Kidney (tissue), 13 donors: ENCODE measurements at regions not wholly inside any gene's neighbourhood (a gene's known extent, or its start where the extent isn't known, plus 50 kb on each side); places are given as distances from the start of the nearest gene placed in this dataset.

Experiments
- DNase-seq, 5 donors: peaks; one replicate each; pipeline ENCODE4 v3.0.0-alpha.2; 2013 to 2020
- FAIRE-seq: peaks from 2 replicates; lab custom pipeline; 2012; peaks lifted over from hg19 to GRCh38; lab: Jason Lieb, UNC
- H3K27ac ChIP-seq, 2 donors: one replicate each; pipeline ENCODE4 v1.7.0; 2013; ENCODE audit warnings: low read depth in 2 of 2, low read length in 2 of 2, inconsistent platforms in 1 of 2
- H3K27me3 ChIP-seq: one replicate; pipeline ENCODE4 v1.7.1; 2013; ENCODE audit warnings: low read length, inconsistent platforms; ENCODE audit not compliant: control insufficient read depth, insufficient read depth
- H3K36me3 ChIP-seq, 3 donors: one replicate each; pipeline versions ENCODE4 v1.7.0 to v1.7.1; 2013; ENCODE audit warnings: low read length in 3 of 3, control low read depth in 1 of 3, inconsistent platforms in 1 of 3; ENCODE audit not compliant: insufficient read depth in 3 of 3, control insufficient read depth in 2 of 3
- H3K4me1 ChIP-seq, 3 donors: one replicate each; pipeline versions ENCODE4 v1.7.0 to v1.7.1; 2013; ENCODE audit warnings: low read length in 3 of 3, inconsistent platforms in 1 of 3, low read depth in 1 of 3; ENCODE audit not compliant: control insufficient read depth in 2 of 3, insufficient read depth in 2 of 3
- H3K4me3 ChIP-seq, 3 donors: one replicate each; pipeline versions ENCODE4 v1.7.0 to v1.8.1; 2013; ENCODE audit warnings: low read length in 3 of 3, control low read depth in 1 of 3, inconsistent platforms in 1 of 3
- H3K9ac ChIP-seq, 3 donors: one replicate each; pipeline versions ENCODE4 v1.7.0 to v1.7.1; 2013; ENCODE audit warnings: low read length in 3 of 3, control low read depth in 1 of 3, inconsistent platforms in 1 of 3
- H3K9me3 ChIP-seq, 3 donors: one replicate each; pipeline versions ENCODE4 v1.7.0 to v1.7.1; 2013; ENCODE audit warnings: low read length in 3 of 3, control low read depth in 1 of 3, inconsistent platforms in 1 of 3; ENCODE audit not compliant: control insufficient read depth in 2 of 3, insufficient read depth in 1 of 3
- CTCF ChIP-seq: IDR thresholded peaks from 3 replicates; pipeline ENCODE4 v1.5.1; 2012; ENCODE audit warnings: mild to moderate bottlenecking, moderate library complexity, borderline replicate concordance; ENCODE audit not compliant: insufficient read depth; ENCODE audit errors: extremely low read depth
- intact Hi-C: fragments of 100-400 bp; cut with DNase I; formaldehyde crosslinking; loops from one replicate; pipeline ENCODE4 v1.11.1; 2022
- donor health status: control.
- donor health status: control.
- donor health status: control.
- donor health status: control.
- donor health status: control.
- donor health status: DM: yes; HTN: yes; CAD: no.
- donor health status: Normal renal cell carcinoma (clear cell type).

- no peaks in the 10 kb centered on the region for H3K36me3 ChIP-seq
- H3K9ac ChIP-seq, result no peak overlapping the region
- H3K4me3 ChIP-seq, result no peak overlapping the region
- H3K4me1 ChIP-seq, result peaks cover 2 to 5% (median 4%) of the 10 kb centered on the region in 3 donors
- no peak for TF ChIP-seq CTCF
- DNase-seq, result no peak
- H3K9me3 ChIP-seq, result peaks cover 0 to 7% (median 0%) of the 10 kb centered on the region in 3 donors
- FAIRE-seq, result no peak
- H3K27me3 ChIP-seq, result no peaks in the 10 kb centered on the region
- intact Hi-C loops, result no loop called here
- H3K27ac ChIP-seq, result no peak overlapping the region
These were observed 60.4 kb upstream of the NBPF3 start for GRCh38 chr1:21379571-21379970.

GRCh38 chr1:21378705-21379494 is 61.0 kb upstream of the NBPF3 start:
- TF ChIP-seq CTCF, result no peak
- Histone ChIP-seq H3K9ac (no peak overlapping the region), H3K9me3 (peaks cover 0 to 7% (median 0%) of the 10 kb centered on the region in 3 donors), H3K27me3 (no peaks in the 10 kb centered on the region), H3K4me3 (peak overlapping the region in 1 of 3 donors; percentile 5), H3K4me1 (peaks cover 0 to 4% (median 3%) of the 10 kb centered on the region in 3 donors), H3K27ac (no peak overlapping the region), H3K36me3 (no peaks in the 10 kb centered on the region)
- DNase-seq, result peak in 3 of 5 donors; percentile 11 to 75 (median 48)
- intact Hi-C loops, result no loop called here
- FAIRE-seq, result no peak

GRCh38 chr1:21372383-21372782 is 67.6 kb upstream of the NBPF3 start:
- Histone ChIP-seq H3K27ac (no peak overlapping the region), H3K9me3 (no peaks in the 10 kb centered on the region), H3K36me3 (no peaks in the 10 kb centered on the region), H3K4me3 (no peak overlapping the region), H3K4me1 (peaks cover 0 to 5% (median 3%) of the 10 kb centered on the region in 3 donors), H3K9ac (no peak overlapping the region), H3K27me3 (no peaks in the 10 kb centered on the region)
- TF ChIP-seq CTCF, result no peak
- DNase-seq, result no peak
- intact Hi-C loops, result no loop called here
- no peak for FAIRE-seq
